NCI-H2227 treated with DMSO at 0.1 percent for 48 hours (cell line): ENCODE measurements at regions not wholly inside any gene's neighbourhood (a gene's known extent, or its start where the extent isn't known, plus 50 kb on each side); places are given as distances from the start of the nearest gene placed in this dataset.
"Not testable (repeated sequence)": the region's sequence is repeated elsewhere in the genome, so short reads cannot be mapped to it uniquely, and the experiment has no call there.

Source experiments
- DNase-seq: peaks from one replicate; lab custom pipeline; 2025; lab: John Stamatoyannopoulos, UW

GRCh38 chr3:43838009-43838758 is 147.4 kb downstream of the ABHD5 start:
- DNase-seq, result no peak

DNA sequence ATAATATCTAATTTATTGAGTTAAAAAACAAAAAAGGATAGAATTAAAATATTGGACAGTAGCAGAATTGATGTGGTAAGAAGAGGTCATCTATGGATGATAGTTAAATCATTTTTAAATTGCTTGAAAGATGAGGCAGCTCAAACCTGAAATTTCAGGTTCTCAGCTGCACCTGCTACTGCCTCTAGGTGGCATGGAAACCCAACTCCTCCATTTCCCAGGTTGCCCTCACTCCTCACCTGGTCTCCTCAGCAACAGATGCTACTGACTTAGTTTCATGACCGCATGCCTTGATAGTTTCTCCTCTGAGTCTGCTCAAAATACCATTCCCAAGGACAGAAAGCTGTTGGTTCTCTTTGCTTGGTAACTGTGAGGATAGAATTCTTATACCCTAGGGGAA is 148.1 kb downstream of the ABHD5 start:
- DNase-seq, result no peak

GRCh38 chr3:43843386-43843785 is 152.6 kb downstream of the ABHD5 start:
- DNase-seq, result no peak

GRCh38 chr3:43844757-43845156 is 154.0 kb downstream of the ABHD5 start:
- DNase-seq, result no peak

DNA sequence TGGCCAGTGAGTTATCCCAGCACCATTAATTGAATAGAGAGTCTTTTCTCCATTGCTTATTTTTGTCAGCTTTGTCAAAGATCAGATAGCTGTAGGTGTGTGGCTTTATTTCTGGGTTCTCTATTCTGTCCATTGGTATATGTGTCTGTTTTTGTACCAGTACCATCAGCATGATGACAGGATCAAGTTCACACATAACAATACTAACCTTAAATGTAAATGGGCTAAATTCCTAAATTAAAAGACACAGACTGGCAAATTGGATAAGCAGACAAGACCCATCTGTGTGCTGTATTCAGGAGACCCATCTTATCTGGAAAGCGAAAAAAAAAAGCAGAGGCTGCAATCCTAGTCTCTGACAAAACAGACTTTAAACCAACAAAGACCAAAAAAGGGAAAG is 154.8 kb downstream of the ABHD5 start:
- not testable (repeated sequence) for DNase-seq

GRCh38 chr3:43852066-43852465 is 161.3 kb downstream of the ABHD5 start:
- DNase-seq, result no peak

- DNase-seq, result no peak
Measured at GRCh38 chr3:43854283-43854682, 163.5 kb downstream of the ABHD5 start.

GRCh38 chr3:43854916-43855315 is 164.2 kb downstream of the ABHD5 start:
- no peak for DNase-seq

DNA sequence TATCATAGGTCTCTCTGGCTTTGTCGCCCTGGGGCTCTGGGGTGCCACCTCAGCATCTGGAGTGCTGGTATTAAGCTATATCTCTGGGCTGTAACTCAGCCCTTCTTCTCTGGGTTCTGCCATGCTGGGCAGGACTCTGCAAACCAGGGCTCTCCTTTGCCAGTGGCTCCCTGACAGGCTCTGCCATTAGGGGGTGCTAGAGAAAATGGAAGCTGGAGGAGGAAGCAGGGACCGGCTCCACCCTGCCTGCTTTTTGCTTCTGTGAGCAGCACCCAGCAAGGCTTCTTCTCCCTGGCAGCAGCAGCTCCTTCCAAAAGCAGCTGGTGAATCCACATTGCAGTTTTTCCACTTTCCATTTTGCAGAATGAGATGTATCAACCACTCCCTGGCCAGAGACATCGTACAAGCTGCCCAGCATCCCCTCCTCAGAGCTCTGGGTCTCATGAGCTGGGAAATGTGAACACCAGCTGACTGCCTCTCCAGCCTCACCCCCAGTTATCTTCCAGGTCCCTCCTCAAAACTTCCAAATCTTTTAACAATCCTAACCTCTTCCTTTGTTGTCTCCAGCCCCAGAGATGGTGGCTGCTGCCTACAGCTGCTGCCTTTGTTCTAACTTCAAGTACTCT is 165.0 kb downstream of the ABHD5 start:
- DNase-seq, result no peak

DNA sequence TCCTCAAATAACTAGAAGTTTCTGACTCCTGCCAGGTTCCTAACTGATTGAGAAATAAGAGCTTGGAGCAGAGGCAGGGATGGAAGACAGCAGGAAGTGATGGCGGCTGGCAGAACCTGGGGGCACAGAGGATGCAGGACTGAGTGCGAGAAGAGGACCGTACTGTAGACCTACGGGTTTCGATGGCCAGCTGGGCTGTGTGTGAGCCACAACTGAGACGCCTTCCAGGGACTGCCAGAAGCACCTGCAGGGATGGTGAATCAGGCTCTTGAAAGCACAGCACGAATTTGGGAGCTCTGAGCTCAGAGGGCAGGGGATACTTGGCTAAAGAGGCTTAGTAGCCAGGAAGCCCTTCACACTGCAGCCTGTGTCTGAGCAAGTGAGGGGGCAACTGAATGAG is 165.6 kb downstream of the ABHD5 start:
- DNase-seq, result no peak

- no peak for DNase-seq
Measured at GRCh38 chr3:43856761-43857160, 166.0 kb downstream of the ABHD5 start.

DNA sequence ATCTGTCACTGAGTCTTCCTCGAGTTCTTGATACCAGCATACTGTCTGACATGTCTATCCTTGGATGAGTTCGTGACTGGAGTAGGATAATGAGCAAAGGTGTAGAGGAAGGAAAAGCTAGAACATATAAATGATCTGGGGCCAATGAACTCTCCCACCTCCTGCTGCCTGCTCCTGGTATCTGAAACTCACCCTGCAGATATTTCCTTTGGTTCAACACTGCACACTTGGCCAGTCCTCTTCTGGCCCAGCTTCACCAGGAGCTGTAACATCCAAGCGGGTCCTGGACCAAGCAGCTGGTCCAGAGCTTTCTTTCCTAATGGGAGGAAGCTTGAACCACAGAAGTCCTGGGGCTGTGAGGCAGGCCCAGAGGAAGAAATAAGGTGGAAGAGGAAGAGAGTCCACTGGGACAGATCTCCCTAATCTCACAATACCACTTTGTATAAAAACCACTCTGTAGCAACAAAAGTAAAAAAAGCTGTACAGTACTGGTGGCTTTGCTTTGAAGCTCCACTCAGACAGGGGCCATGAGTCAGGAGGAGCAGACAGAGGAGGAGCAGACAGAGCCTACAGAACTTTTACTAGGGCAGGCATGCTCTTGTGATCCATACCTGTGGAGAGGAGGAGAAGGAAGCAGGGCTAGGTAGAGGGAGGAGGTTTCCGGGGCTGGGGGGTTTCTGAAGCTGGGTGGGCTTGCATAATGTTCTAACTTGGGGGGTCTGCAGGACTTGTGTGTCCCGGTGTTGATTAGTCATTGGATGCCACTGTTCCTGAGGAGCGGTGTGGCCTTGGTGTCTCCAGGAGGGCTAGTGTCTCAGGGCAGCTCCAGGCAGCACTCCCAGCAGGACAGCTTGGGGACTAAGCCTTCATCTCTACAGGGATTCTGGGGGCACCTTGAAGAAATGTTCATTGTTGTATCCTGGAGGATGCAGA is 166.9 kb downstream of the ABHD5 start:
- DNase-seq, result no peak

DNA sequence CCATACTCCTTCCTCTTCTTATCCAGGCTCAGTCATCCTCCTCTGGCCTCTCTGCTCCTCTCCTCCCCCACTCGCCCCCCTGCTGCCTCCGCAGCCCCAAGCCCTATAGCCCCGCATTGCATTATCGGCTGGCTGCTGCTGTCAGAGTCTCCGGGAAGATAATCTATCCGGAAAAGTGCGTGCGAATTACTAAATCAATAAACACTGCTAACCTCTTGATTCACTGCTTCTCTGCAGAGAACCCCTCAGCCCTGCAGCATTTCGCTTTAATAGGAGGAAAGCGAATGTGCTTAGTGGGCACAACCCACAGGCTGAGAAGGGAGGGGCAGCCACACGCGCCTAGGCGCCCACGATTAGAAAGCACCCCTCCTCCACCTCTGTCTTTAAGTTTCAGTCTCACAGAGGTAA is 167.6 kb downstream of the ABHD5 start:
- no peak for DNase-seq

DNA sequence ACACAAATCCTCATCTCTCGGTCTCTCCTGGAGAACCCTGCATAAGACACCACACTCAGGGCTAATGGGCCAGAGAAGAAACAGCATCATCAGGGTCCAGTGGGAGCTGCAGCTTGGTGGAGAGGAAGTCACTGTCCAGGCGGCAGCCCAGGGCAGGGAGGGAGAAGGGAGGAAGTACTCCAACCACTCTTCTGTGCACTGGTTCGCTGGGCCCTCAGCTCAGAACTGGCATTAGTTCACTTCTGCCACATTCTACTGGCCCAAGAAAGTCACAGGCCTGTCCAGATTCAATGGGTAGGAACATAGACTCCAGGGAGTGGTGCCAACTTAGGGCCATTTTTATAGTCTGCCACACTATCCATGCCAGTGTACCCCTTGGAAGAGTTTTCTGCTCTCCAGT is 169.0 kb downstream of the ABHD5 start:
- DNase-seq, result no peak

DNA sequence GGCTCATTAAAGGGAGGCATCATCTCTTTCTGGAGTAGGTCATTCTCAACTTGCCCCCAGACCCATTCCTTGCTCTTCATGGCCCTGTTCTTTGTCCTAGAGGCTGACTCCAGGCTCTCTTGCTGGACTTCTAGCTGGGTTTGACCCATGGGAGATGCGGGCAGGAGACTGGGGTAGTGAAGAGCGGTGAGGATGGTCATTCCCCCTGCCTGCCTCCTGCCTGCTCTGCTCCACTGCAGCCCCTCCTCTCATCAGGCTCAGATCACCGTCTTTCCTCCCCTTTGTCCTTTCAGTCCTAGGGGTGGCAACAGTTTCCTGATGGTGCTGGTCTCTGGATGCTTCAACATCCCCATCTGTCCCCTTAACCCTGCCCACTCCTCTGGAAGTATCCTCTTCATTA is 170.9 kb downstream of the ABHD5 start:
- DNase-seq, result no peak

DNA sequence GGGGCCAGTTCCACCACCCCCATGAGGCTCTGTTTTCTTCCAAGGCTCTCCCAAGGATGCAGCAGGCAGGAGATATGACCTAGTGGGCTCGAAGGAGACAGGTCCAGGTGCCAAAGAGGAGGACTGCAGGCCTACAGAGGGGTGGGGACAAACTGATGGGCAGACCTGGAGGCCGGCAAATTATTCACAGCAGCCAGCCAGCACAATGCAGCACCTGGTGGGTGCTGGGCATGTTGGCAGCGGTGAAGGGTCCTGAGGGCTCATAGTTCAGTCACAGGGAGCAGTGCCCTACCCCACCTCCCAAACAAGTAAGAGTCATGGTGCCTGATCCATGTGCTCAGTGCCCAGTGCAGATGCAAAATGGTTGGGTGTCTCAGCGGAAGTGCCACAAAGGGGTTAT is 171.7 kb downstream of the ABHD5 start:
- no peak for DNase-seq

GRCh38 chr3:43862992-43863805 is 172.5 kb downstream of the ABHD5 start:
- no peak for DNase-seq

- DNase-seq, result no peak
Measured at GRCh38 chr3:43863966-43864933, 173.5 kb downstream of the ABHD5 start.

- DNase-seq, result no peak
Measured at GRCh38 chr3:43865351-43865750, 174.6 kb downstream of the ABHD5 start.

- no peak for DNase-seq
Measured at GRCh38 chr3:43865887-43866528, 175.3 kb downstream of the ABHD5 start.
